PC-9 (cell line): ENCODE measurements at regions not wholly inside any gene's neighbourhood (a gene's known extent, or its start where the extent isn't known, plus 50 kb on each side); places are given as distances from the start of the nearest gene placed in this dataset.

Experiments
- EZH2 ChIP-seq: fragments of 200-600 bp; sonication (generic); IDR thresholded peaks from 2 replicates; pipeline ENCODE4 v1.8.0; 2017; ENCODE audit warnings: antibody characterized with exemption, low read depth
- TF ChIP-seq, protein P1 (sequence below): fragments of 200-600 bp; sonication (generic); conservative IDR thresholded peaks from 2 replicates; pipeline ENCODE4 v1.6.1; 2017; ENCODE audit warnings: mixed run types, antibody characterized with exemption, mild to moderate bottlenecking, moderate library complexity

DNA sequence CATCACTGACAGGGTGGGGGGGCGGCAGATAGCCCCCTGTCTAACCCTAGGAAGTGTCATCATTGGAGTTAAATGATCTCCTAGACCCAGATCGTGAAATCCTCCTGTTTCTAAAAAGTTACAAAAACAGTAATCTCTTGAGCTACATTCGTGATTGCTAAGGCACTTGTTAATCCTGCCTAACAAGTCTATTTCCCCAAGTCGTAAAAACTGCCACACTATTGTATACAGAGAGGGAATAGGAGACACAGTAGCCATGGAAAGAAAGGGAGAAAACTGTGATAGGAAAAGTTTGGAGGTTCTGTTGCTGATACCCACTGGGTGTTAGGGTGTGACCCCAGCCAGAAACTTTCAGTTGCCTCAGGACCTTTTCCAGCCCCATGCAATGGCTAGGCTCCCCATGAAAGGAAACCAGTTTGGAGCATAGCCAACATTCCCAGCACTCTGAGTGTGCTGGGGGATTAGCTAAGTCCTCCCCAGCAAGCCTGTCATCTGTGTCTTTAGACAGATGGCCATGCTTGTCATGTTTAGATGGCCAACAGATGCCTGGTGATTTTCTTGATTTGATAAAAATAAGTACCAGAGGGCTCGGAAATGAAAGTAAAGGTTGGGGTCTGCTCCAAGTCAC lies 63.3 kb upstream of the ANXA10 start:
- TF ChIP-seq, protein P1, sequence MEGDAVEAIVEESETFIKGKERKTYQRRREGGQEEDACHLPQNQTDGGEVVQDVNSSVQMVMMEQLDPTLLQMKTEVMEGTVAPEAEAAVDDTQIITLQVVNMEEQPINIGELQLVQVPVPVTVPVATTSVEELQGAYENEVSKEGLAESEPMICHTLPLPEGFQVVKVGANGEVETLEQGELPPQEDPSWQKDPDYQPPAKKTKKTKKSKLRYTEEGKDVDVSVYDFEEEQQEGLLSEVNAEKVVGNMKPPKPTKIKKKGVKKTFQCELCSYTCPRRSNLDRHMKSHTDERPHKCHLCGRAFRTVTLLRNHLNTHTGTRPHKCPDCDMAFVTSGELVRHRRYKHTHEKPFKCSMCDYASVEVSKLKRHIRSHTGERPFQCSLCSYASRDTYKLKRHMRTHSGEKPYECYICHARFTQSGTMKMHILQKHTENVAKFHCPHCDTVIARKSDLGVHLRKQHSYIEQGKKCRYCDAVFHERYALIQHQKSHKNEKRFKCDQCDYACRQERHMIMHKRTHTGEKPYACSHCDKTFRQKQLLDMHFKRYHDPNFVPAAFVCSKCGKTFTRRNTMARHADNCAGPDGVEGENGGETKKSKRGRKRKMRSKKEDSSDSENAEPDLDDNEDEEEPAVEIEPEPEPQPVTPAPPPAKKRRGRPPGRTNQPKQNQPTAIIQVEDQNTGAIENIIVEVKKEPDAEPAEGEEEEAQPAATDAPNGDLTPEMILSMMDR = no peak
- no peak for TF ChIP-seq EZH2
